ENCODE measurements at regions not wholly inside any gene's neighbourhood (a gene's known extent, or its start where the extent isn't known, plus 50 kb on each side); places are given as distances from the start of the nearest gene placed in this dataset.
A peak's percentile ranks its signal among the peaks of the same experiment; 100 is the strongest.

- no peak overlapping the region for H3K4me3 ChIP-seq (replicated peaks; ENCODE audit: insufficient read depth, low read length)
Measured at GRCh38 chr12:62113366-62114011, 146.7 kb upstream of the USP15 start.

GRCh38 chr12:62116986-62117385, 143.2 kb upstream of the USP15 start:
- Histone ChIP-seq H3K4me3 (replicated peaks; ENCODE audit: insufficient read depth, low read length) (no peak overlapping the region), H3K27ac (replicated peaks) (no peak overlapping the region), H3K27me3 (ENCODE audit: insufficient read depth, poor library complexity, severe bottlenecking) (peaks cover 2% of the 10 kb centered on the region)
- TF ChIP-seq GABPA (IDR thresholded peaks at IDR 0.05; ENCODE audit: low read depth): no peak
- TF ChIP-seq, protein P1, sequence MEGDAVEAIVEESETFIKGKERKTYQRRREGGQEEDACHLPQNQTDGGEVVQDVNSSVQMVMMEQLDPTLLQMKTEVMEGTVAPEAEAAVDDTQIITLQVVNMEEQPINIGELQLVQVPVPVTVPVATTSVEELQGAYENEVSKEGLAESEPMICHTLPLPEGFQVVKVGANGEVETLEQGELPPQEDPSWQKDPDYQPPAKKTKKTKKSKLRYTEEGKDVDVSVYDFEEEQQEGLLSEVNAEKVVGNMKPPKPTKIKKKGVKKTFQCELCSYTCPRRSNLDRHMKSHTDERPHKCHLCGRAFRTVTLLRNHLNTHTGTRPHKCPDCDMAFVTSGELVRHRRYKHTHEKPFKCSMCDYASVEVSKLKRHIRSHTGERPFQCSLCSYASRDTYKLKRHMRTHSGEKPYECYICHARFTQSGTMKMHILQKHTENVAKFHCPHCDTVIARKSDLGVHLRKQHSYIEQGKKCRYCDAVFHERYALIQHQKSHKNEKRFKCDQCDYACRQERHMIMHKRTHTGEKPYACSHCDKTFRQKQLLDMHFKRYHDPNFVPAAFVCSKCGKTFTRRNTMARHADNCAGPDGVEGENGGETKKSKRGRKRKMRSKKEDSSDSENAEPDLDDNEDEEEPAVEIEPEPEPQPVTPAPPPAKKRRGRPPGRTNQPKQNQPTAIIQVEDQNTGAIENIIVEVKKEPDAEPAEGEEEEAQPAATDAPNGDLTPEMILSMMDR (IDR thresholded peaks at IDR 0.05; ENCODE audit: insufficient read depth, low read length): no peak
- no peak for TF ChIP-seq SPI1 (IDR thresholded peaks at IDR 0.05; ENCODE audit: borderline replicate concordance, low read depth)
- TF ChIP-seq POLR2AphosphoS5 (IDR thresholded peaks at IDR 0.05; ENCODE audit: low read depth): no peak
- no peak for TF ChIP-seq REST (IDR thresholded peaks at IDR 0.05; ENCODE audit: insufficient replicate concordance, low read depth)
- no peak for DNase-seq (ENCODE audit: low read depth in 1 of 2, low spot score in 1 of 2)

More at GRCh38 chr12:62113366-62114011, 146.7 kb upstream of the USP15 start:
- TF ChIP-seq, protein P1 (IDR thresholded peaks at IDR 0.05; ENCODE audit: insufficient read depth, low read length): no peak
- TF ChIP-seq POLR2AphosphoS5 (IDR thresholded peaks at IDR 0.05; ENCODE audit: low read depth) (no peak), GABPA (IDR thresholded peaks at IDR 0.05; ENCODE audit: low read depth) (no peak), REST (IDR thresholded peaks at IDR 0.05; ENCODE audit: insufficient replicate concordance, low read depth) (no peak), SPI1 (IDR thresholded peaks at IDR 0.05; ENCODE audit: borderline replicate concordance, low read depth) (no peak)
- Histone ChIP-seq H3K27ac (replicated peaks) (no peak overlapping the region), H3K27me3 (ENCODE audit: insufficient read depth, poor library complexity, severe bottlenecking) (peaks cover 2% of the 10 kb centered on the region)
- DNase-seq (ENCODE audit: low read depth in 1 of 2, low spot score in 1 of 2): no peak

DNA sequence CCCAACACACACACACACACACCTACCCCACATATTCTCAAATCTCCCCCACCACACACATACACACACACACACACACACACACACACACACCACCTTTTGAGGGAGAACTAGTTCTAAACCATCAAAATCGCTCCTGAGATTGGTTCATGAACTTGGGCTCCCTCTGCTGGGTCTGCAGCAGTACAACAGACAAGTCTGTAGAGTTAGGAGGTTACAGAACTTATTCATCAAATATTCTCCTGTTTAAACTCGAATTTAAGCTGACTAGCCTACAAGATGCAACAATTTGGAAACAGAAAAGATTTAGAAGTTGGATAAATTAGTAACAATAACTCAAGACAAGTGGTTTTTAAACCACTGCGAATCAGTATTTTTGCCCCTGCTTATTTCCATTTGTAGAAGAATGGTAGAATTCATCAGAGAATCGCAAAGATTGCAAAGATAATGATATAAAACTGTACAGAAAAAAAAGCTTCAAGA, 136.4 kb upstream of the USP15 start:
- TF ChIP-seq GABPA (IDR thresholded peaks at IDR 0.05; ENCODE audit: low read depth): no peak
- TF ChIP-seq, protein P1 (IDR thresholded peaks at IDR 0.05; ENCODE audit: insufficient read depth, low read length): peak; percentile 54
- no peak overlapping the region for H3K4me3 ChIP-seq (replicated peaks; ENCODE audit: insufficient read depth, low read length)
- no peak overlapping the region for H3K27ac ChIP-seq (replicated peaks)

GRCh38 chr12:62127516-62127915, 132.7 kb upstream of the USP15 start:
- Histone ChIP-seq H3K4me3 (replicated peaks; ENCODE audit: insufficient read depth, low read length) (no peak overlapping the region), H3K27ac (replicated peaks) (no peak overlapping the region), H3K27me3 (ENCODE audit: insufficient read depth, poor library complexity, severe bottlenecking) (peaks cover 10% of the 10 kb centered on the region)
- TF ChIP-seq SPI1 (IDR thresholded peaks at IDR 0.05; ENCODE audit: borderline replicate concordance, low read depth) (no peak), REST (IDR thresholded peaks at IDR 0.05; ENCODE audit: insufficient replicate concordance, low read depth) (no peak), GABPA (IDR thresholded peaks at IDR 0.05; ENCODE audit: low read depth) (no peak), POLR2AphosphoS5 (IDR thresholded peaks at IDR 0.05; ENCODE audit: low read depth) (no peak)
- TF ChIP-seq, protein P1 (IDR thresholded peaks at IDR 0.05; ENCODE audit: insufficient read depth, low read length): no peak
- DNase-seq (ENCODE audit: low read depth in 1 of 2, low spot score in 1 of 2): no peak

More for the DNA sequence above, 136.4 kb upstream of the USP15 start:
- peak; percentile 13 to 23 for DNase-seq (ENCODE audit: low read depth in 1 of 2, low spot score in 1 of 2)
- H3K27me3 ChIP-seq (ENCODE audit: insufficient read depth, poor library complexity, severe bottlenecking): peaks cover 7% of the 10 kb centered on the region
